COLO668 (cell line): ENCODE measurements at regions not wholly inside any gene's neighbourhood (a gene's known extent, or its start where the extent isn't known, plus 50 kb on each side); places are given as distances from the start of the nearest gene placed in this dataset.
"Not testable (repeated sequence)": the region's sequence is repeated elsewhere in the genome, so short reads cannot be mapped to it uniquely, and the experiment has no call there.

Source experiments
- DNase-seq: peaks from one replicate; lab custom pipeline; 2025; ENCODE audit not compliant: unreplicated experiment; lab: John Stamatoyannopoulos, UW

- no peak for DNase-seq
Observed at GRCh38 chr5:112533362-112533761, 114.3 kb upstream of the EPB41L4A start.

DNA sequence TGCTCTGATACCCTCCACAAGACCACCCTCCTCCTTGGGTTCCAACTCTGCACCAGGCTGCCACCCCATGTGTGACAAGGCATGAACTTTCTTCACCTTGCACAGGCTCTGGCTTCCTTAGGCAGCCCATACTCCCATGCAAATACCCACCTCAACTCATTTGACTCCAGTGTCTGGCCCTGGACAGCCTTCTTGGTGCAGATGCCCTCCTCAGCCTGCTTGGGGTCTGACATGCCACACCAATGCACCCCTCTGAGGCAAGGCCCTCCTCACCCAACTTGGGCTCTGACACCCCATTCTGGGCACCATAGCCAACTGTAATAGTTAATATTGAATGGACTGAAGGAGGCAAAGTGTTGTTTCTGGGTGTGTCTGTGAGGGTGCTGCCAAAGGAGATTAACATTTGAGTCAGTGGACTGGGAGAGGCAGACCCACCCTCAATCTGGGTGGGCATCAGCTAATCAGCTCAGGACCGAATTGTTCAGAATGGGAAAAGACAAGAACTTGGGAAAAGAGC is 115.0 kb upstream of the EPB41L4A start:
- no peak for DNase-seq

GRCh38 chr5:112534611-112535255 is 115.7 kb upstream of the EPB41L4A start:
- DNase-seq = no peak

- DNase-seq = no peak
Observed at GRCh38 chr5:112535356-112535755, 116.3 kb upstream of the EPB41L4A start.

GRCh38 chr5:112544558-112544957 is 125.5 kb upstream of the EPB41L4A start:
- not testable (repeated sequence) for DNase-seq

DNA sequence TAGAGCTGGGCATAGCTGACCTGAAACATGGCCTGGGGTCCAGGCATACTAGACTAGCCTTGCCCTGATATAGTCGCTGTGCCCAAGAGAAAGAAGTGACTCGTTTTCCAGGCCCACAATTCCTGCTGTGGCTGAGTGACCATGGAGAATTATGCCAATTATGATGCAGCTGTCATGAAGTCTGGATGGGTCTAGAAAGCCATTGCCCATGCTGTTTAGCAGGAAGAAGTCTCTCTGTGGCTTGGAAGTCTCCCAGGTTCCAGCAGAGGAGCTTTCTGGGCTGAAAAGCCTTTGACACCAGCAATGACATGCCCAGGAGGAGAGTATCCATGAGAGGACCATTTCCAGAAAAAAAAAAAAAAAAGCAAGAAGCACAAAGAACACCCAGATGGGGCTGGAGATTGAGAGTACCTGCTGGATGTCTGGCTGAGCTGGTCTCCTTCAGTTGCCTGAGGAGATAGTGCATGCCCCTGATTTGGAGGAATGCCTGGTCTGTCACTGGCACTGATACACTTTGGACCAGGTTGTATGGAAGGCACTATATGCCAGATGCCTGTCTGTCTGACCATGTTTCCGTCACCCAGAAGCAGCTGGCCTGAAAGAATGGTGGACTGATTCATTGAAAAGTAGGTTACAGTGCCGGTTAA is 128.0 kb upstream of the EPB41L4A start:
- no peak for DNase-seq

- DNase-seq = no peak
Observed at GRCh38 chr5:112548246-112548881, 129.3 kb upstream of the EPB41L4A start.

GRCh38 chr5:112549127-112549526 is 130.1 kb upstream of the EPB41L4A start:
- no peak for DNase-seq

DNA sequence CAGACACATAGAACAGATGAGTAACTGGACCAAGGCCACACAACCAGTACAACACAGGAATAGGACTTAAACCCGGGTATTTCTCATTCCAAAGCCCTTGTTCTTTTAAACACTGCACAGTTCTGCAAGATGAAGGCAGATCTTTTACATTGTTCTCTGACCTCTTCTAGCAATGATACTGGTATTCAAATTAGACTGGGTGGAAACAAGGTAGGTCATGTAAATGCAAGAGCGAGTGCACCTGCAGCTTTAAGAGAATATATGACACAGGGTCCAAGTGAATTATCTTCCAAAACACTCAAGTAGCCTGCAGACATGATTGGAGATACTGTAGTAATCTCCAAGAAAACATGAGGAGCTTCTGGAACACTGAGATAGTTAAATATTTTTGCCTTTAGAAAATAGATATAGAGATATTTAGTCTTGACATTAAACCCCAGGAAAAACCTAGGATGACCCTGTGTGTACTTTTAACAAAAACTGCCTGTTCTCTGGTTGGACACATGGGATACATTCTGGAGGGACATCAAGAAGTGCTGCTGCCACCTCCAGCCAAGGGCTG is 130.6 kb upstream of the EPB41L4A start:
- no peak for DNase-seq

DNA sequence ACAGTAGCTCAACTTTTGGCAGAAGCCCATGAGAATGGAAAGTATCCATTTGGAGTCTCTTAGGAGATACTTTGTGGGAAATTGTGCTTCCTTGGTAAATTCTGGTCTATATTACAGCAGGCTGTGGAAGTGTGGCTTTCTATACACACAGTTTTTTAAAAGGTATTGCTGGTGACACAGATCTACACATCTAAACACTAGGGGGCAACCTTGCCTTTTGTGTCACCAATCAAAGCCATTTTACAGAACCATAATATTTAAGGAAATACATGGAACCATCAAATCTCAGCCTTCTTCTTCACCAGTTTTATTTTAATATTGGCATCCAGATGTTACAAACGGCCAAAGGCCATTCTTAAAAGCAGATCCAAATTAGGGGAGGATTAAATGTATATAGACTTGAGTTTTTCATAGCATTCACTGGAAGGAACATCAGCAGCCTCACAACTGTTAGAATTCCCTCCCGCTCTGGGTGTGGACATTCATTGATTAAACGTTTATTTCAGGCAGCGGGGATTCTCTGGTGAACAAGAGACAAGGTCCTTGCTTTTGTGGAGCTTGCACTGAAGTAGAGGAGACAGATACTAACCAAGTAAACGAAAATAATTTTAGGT is 132.4 kb upstream of the EPB41L4A start:
- peak; percentile 2 for DNase-seq

DNA sequence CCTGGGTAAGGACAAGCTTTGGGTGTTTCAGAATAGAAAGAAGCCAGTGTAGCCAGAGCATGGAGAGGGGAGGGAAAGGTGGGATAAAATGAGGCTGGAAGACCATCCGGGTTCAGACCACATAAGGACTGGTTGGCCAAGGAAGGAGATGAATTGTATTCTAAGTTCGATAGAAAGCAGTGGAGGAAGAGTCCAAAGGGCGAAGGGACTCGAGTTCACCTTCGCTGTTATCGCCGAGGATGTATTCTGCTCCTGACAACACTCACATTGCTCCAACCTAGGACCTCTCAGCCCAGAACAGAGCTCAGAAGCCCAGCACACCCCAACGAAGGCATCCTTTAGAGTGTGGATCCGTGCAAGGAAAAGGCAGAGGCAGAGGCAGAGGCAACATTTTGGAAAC is 133.1 kb upstream of the EPB41L4A start:
- DNase-seq = no peak

DNA sequence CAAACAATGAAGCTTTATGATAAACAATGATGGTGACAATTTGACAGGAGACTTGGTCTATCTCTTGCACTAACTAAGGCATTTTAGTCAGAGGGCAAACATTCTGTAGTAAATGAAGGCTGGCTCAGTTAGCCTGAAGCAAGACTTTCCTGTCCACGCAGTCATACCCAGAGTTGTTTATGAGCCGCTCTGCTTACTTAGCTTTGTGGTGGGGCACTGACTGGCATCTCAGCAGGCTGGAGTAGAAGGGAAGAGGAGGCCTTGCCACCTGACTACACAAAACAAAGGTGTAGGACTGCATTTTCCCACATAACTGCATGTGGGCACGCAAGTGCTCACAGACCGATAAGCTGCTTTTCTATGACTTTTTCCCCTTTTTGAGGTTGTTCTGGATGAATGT is 133.7 kb upstream of the EPB41L4A start:
- DNase-seq = no peak

DNA sequence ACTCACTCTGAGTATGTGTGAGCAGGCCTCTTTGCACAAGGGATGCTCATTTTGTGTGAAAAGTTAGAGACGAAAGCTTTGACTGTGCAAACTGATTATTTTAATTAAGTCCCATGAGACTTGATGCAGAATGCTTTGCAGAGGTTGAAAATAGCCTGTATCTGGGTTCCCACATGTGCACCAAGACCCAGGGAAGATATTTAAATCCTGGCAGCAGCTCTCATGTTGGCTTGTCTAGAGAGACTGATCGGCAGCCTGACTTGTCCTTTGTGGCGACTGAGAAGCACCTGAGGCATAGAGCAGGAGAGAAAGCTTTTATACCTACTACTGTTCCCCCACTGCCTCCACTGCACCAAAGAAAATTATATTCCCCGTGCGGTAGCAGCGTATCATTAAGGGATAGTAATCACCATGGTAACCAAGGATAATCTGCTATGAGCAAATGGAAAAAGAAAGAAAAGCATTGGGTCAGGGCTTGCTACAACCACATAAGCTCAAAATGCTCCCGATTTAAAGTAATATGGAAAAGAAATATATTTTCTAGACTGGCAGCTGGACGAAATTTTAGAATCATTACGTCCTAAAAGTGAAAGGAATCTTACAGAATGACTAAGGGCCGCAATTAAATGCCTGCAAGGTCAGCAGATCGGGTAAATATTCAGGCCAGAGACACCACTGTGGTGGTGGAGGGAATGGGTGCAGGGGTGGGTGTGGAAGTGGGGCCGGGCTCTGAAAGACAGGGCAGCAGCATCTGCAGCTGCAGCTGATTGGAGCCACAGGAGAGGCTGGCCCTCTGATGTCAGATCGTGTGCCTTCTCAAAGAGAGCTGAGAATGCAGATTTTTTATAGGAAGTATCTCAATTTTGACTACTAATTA is 135.3 kb upstream of the EPB41L4A start:
- no peak for DNase-seq

- DNase-seq = no peak
Observed at GRCh38 chr5:112555197-112555596, 136.1 kb upstream of the EPB41L4A start.

- no peak for DNase-seq
Observed at GRCh38 chr5:112555691-112556090, 136.6 kb upstream of the EPB41L4A start.

GRCh38 chr5:112559501-112559900 is 140.4 kb upstream of the EPB41L4A start:
- DNase-seq = not testable (repeated sequence)

GRCh38 chr5:112560371-112560770 is 141.3 kb upstream of the EPB41L4A start:
- DNase-seq = no peak

- DNase-seq = no peak
Observed at GRCh38 chr5:112563169-112563826, 144.2 kb upstream of the EPB41L4A start.

GRCh38 chr5:112566251-112566650 is 147.2 kb upstream of the EPB41L4A start:
- no peak for DNase-seq

DNA sequence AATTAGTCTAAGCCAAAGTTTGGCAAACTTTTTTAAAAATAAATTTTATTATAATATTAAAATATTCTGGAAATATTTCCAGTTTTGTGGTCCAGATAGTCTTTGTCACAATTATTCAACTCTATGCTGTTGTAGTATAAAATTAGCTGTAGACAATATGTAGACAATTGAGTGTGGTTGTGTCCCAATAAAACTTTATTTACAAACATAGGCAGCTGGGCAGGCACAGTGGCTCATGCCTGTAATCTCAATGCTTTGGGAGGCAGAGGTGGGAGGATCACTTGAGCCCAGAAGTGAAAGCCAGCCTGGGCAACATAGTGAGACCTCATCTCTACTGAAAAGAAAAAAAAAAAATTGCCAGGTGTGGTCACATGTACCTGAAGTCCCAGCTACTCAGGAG is 150.5 kb upstream of the EPB41L4A start:
- DNase-seq = no peak
